Panc1 (cell line): ENCODE measurements at regions not wholly inside any gene's neighbourhood (a gene's known extent, or its start where the extent isn't known, plus 50 kb on each side); places are given as distances from the start of the nearest gene placed in this dataset.

Experiments
- CTCF ChIP-seq: fragments of 450-650 bp; IDR thresholded peaks from 2 replicates; pipeline ENCODE4 v1.5.1; 2017; ENCODE audit warnings: mild to moderate bottlenecking
- POLR2AphosphoS5 ChIP-seq: IDR thresholded peaks from 2 replicates; pipeline ENCODE4 v1.6.1; 2012; ENCODE audit warnings: mild to moderate bottlenecking, low read depth, low read length, moderate library complexity
- SIN3A ChIP-seq: IDR thresholded peaks from 2 replicates; pipeline ENCODE4 v1.6.1; 2012; ENCODE audit warnings: low read depth, mild to moderate bottlenecking, low read length, moderate library complexity, borderline replicate concordance; ENCODE audit not compliant: insufficient read depth
- TCF7L2 ChIP-seq: IDR thresholded peaks from 2 replicates; pipeline ENCODE4 v1.6.1; 2011; ENCODE audit warnings: mild to moderate bottlenecking, low read depth, low read length, inconsistent platforms
- TF ChIP-seq, protein P1 (sequence below), 2 experiments: IDR thresholded peaks; 2 replicates each; pipeline ENCODE4 v1.6.1; 2011 to 2012; ENCODE audit warnings: low read depth in 2 of 2, control low read depth in 1 of 2, low read length in 1 of 2, mild to moderate bottlenecking in 1 of 2, moderate library complexity in 1 of 2; ENCODE audit not compliant: insufficient read depth in 1 of 2

DNA sequence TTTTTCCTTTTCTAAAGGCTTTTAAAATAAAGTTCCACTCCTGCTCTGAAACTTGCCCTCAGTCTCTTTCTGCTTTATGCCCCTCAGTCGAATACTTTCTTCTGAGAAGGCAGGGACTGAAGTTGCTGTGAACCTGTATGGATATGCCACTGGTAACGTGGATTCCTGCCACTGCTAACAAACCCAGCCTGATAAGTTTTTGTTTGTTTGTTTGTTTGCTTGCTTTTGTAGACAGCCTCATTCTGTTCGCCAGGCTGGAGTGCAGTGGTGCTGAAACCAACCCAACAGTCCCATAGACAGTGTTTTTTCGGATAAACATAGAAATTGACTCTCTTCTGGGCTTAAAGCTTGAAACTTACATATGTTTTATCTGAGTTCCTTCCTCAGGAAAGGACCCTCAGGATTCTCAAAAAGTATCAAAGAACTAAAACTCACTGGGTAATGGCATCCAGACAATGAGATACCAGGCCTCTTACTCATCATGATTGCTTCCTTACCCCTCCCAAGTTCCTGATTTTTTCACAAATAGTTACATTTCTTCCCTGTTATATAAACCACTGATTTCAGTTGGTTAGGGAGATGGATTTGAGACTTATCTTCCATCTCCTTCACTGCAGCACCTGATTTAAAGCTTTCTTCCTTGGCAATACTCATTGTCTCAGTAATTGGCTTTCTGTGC is 273.6 kb downstream of the SDHAF3 start:
- TF ChIP-seq CTCF (no peak), TCF7L2 (no peak), SIN3A (no peak), POLR2AphosphoS5 (no peak)
- TF ChIP-seq, protein P1, sequence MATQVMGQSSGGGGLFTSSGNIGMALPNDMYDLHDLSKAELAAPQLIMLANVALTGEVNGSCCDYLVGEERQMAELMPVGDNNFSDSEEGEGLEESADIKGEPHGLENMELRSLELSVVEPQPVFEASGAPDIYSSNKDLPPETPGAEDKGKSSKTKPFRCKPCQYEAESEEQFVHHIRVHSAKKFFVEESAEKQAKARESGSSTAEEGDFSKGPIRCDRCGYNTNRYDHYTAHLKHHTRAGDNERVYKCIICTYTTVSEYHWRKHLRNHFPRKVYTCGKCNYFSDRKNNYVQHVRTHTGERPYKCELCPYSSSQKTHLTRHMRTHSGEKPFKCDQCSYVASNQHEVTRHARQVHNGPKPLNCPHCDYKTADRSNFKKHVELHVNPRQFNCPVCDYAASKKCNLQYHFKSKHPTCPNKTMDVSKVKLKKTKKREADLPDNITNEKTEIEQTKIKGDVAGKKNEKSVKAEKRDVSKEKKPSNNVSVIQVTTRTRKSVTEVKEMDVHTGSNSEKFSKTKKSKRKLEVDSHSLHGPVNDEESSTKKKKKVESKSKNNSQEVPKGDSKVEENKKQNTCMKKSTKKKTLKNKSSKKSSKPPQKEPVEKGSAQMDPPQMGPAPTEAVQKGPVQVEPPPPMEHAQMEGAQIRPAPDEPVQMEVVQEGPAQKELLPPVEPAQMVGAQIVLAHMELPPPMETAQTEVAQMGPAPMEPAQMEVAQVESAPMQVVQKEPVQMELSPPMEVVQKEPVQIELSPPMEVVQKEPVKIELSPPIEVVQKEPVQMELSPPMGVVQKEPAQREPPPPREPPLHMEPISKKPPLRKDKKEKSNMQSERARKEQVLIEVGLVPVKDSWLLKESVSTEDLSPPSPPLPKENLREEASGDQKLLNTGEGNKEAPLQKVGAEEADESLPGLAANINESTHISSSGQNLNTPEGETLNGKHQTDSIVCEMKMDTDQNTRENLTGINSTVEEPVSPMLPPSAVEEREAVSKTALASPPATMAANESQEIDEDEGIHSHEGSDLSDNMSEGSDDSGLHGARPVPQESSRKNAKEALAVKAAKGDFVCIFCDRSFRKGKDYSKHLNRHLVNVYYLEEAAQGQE (IDR thresholded peaks at IDR 0.05; ENCODE audit: insufficient read depth in 1 of 2, low read depth in 2 of 2, low read length in 1 of 2), result no peak
